A549 (cell line): ENCODE measurements at regions not wholly inside any gene's neighbourhood (a gene's known extent, or its start where the extent isn't known, plus 50 kb on each side); places are given as distances from the start of the nearest gene placed in this dataset.

Experiments used
- ATAC-seq, 2 experiments: fragments of 200-7000 bp in 1 of 2; fragments of >200 bp in 1 of 2; cut with Nextera tagmentation in 1 of 2; cut with Tn5 transposase in 1 of 2; 3 replicates each; pipeline versions ENCODE4 v1.8.0 to v1.9.1; 2018 to 2020; ENCODE audit warnings: mild to moderate bottlenecking in 1 of 2, moderate library complexity in 1 of 2
- CTCF ChIA-PET: fragments of 300-600 bp; sonication (Branson Sonifier 250); formaldehyde crosslinking; extraction: SDS; loops from one replicate; lab custom pipeline; 2021; ENCODE audit warnings: antibody characterized with exemption, inconsistent platforms; lab: Yijun Ruan, JAX
- POLR2A ChIA-PET: fragments of 350-600 bp; formaldehyde crosslinking; extraction: SDS; loops from one replicate; lab custom pipeline; 2021; ENCODE audit warnings: antibody characterized with exemption, inconsistent platforms; lab: Yijun Ruan, JAX
- DNase-seq, 2 experiments: peaks; one replicate each; pipeline versions ENCODE4 v3.0.0 to v3.0.0-alpha.2; 2011 to 2016; ENCODE audit warnings: low read depth in 1 of 2, low spot score in 1 of 2
- FAIRE-seq: peaks from 2 replicates; lab custom pipeline; 2011; peaks lifted over from hg19 to GRCh38; lab: Jason Lieb, UNC
- H3K27ac ChIP-seq, 2 experiments: fragments of >200 bp; sonication (Bioruptor Twin); formaldehyde crosslinking; 3 replicates each; pipeline ENCODE4 v1.5.1; 2016 to 2017
- H3K4me1 ChIP-seq: fragments of >200 bp; sonication (Bioruptor Twin); formaldehyde crosslinking; 3 replicates; pipeline ENCODE4 v1.6.1; 2016
- H3K4me2 ChIP-seq: fragments of >200 bp; sonication (Bioruptor Twin); formaldehyde crosslinking; 3 replicates; pipeline ENCODE4 v1.6.1; 2016
- H3K4me3 ChIP-seq: fragments of >200 bp; sonication (Bioruptor Twin); formaldehyde crosslinking; 3 replicates; pipeline ENCODE4 v1.5.1; 2016
- H3K9me3 ChIP-seq: fragments of >200 bp; sonication (Bioruptor Twin); formaldehyde crosslinking; 3 replicates; pipeline ENCODE4 v1.6.1; 2016
- BCL3 ChIP-seq: fragments of >200 bp; sonication (Bioruptor Twin); formaldehyde crosslinking; IDR thresholded peaks from 3 replicates; pipeline ENCODE4 v1.6.1; 2016
- CBX8 ChIP-seq: fragments of 200-600 bp; sonication (generic); IDR thresholded peaks from 2 replicates; pipeline ENCODE4 v1.6.1; 2016
- CEBPB ChIP-seq, 2 experiments: fragments of >200 bp in 1 of 2; sonication (Bioruptor Twin) in 1 of 2; formaldehyde crosslinking in 1 of 2; IDR thresholded peaks; 2 replicates each; pipeline ENCODE4 v1.6.1; 2012 to 2016
- CHD4 ChIP-seq: fragments of 200-600 bp; sonication (generic); IDR thresholded peaks from 2 replicates; pipeline ENCODE4 v1.6.1; 2016; ENCODE audit warnings: antibody characterized with exemption, mild to moderate bottlenecking, borderline replicate concordance
- CTCF ChIP-seq: fragments of >200 bp; sonication (Bioruptor Twin); formaldehyde crosslinking; IDR thresholded peaks from 3 replicates; pipeline ENCODE4 v1.5.1; 2016
- E2F6 ChIP-seq: IDR thresholded peaks from 2 replicates; pipeline ENCODE4 v1.6.1; 2012; ENCODE audit warnings: low read depth, borderline replicate concordance
- EHF ChIP-seq: fragments of 250-450 bp; sonication (Bioruptor Pico); IDR thresholded peaks from 2 replicates; pipeline ENCODE4 v1.5.0; 2020; ENCODE audit warnings: mild to moderate bottlenecking
- FOXS1 ChIP-seq: fragments of 250-450 bp; sonication (Bioruptor Pico); IDR thresholded peaks from 2 replicates; pipeline ENCODE4 v1.5.0; 2020; ENCODE audit warnings: mild to moderate bottlenecking, moderate library complexity
- GATA3 ChIP-seq: IDR thresholded peaks from 2 replicates; pipeline ENCODE4 v1.6.1; 2012; ENCODE audit warnings: borderline replicate concordance
- HES2 ChIP-seq: fragments of >200 bp; sonication (Bioruptor Twin); formaldehyde crosslinking; IDR thresholded peaks from 2 replicates; pipeline ENCODE4 v1.6.1; 2016
- HOXB5 ChIP-seq: fragments of 250-450 bp; sonication (Bioruptor Pico); IDR thresholded peaks from 2 replicates; pipeline ENCODE4 v1.5.0; 2020; ENCODE audit warnings: mild to moderate bottlenecking, moderate library complexity
- JUN ChIP-seq, 2 experiments: fragments of >200 bp; sonication (Bioruptor Twin); formaldehyde crosslinking; IDR thresholded peaks; 2 replicates in 1 of 2; 3 replicates in 1 of 2; pipeline ENCODE4 v1.6.1; 2016 to 2017
- JUNB ChIP-seq: fragments of >200 bp; sonication (Bioruptor Twin); formaldehyde crosslinking; IDR thresholded peaks from 2 replicates; pipeline ENCODE4 v1.6.1; 2016
- NFE2L2 ChIP-seq: fragments of 150-350 bp; conservative IDR thresholded peaks from 2 replicates; pipeline ENCODE4 v1.6.1; 2014; ENCODE audit warnings: low read length
- NPAS2 ChIP-seq: fragments of 250-450 bp; sonication (Bioruptor Pico); IDR thresholded peaks from 2 replicates; pipeline ENCODE4 v1.8.0; 2022; ENCODE audit warnings: mild to moderate bottlenecking, moderate library complexity, borderline replicate concordance
- RAD21 ChIP-seq, 2 experiments: fragments of >200 bp in 1 of 2; sonication (Bioruptor Twin) in 1 of 2; formaldehyde crosslinking in 1 of 2; IDR thresholded peaks in 1 of 2; conservative IDR thresholded peaks in 1 of 2; 2 replicates in 1 of 2; 3 replicates in 1 of 2; pipeline ENCODE4 v1.6.1; 2012 to 2018; ENCODE audit warnings: inconsistent platforms in 1 of 2
- RCOR1 ChIP-seq: fragments of 150-350 bp; IDR thresholded peaks from 2 replicates; pipeline ENCODE4 v1.6.1; 2014; ENCODE audit warnings: antibody characterized with exemption, low read length, low read depth
- REST ChIP-seq: fragments of 200-600 bp; sonication (generic); IDR thresholded peaks from 2 replicates; pipeline ENCODE4 v1.6.1; 2016; ENCODE audit warnings: antibody characterized with exemption, mild to moderate bottlenecking, moderate library complexity
- TFCP2L1 ChIP-seq: fragments of 250-450 bp; sonication (Bioruptor Pico); IDR thresholded peaks from 2 replicates; pipeline ENCODE4 v1.5.0; 2021; ENCODE audit warnings: mild to moderate bottlenecking
- ZSCAN20 ChIP-seq: fragments of 250-450 bp; sonication (Bioruptor Pico); IDR thresholded peaks from 2 replicates; pipeline ENCODE4 v1.8.0; 2022; ENCODE audit warnings: mild to moderate bottlenecking, moderate library complexity
- WGBS: methylation state at CpG from one replicate; pipeline ENCODE4 v1.1.6; 2017; ENCODE audit errors: missing lambda C conversion rate; 5-methylcytosine and 5-hydroxymethylcytosine counted together

- no peak for TF ChIP-seq CBX8
These were observed 95.7 kb upstream of the VPREB1 start (continued) for GRCh38 chr22:22148905-22149304.

DNA sequence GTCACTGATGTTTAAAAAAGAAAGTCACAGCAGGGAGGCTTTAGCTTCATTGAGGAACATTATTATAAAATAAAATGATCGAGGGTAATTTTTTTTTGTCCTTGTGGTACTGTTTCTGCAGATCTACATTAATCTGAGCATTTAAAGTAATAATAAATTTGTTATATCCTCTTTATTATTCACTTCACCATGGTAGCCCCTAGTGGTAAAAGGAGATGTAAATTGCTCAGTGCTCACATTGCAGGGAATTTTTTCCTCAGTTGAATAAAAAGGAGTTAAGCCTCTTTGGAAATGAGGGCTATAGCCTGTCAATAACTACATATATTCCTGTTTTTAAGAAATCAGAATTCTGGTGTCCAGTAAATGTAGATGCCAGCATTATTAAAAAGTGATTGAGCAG lies 99.7 kb upstream of the VPREB1 start:
- no peaks in the 10 kb centered on the region for H3K4me1 ChIP-seq
- ChIA-PET CTCF (interaction anchor here (0.6 to 1.3 kb wide), 2 partner anchors 14 to 177 kb away, joined by 3 read pairs; no protein-coding TSS in a partner anchor), POLR2A (no interaction called here)
- no peak overlapping the region for H3K4me3 ChIP-seq
- no peaks in the 10 kb centered on the region for H3K9me3 ChIP-seq
- no peak for DNase-seq
- TF ChIP-seq NPAS2 (CRISPR knock-in tag) (no peak), E2F6 (no peak), ZSCAN20 (CRISPR knock-in tag) (no peak), RCOR1 (no peak), JUN (IDR thresholded peaks at IDR 0.05) (no peak), CBX8 (no peak), GATA3 (no peak), FOXS1 (no peak), CTCF (no peak), BCL3 (no peak), HOXB5 (CRISPR knock-in tag) (no peak), CHD4 (no peak), REST (no peak)
- no peak overlapping the region for H3K27ac ChIP-seq
- no peak overlapping the region for H3K4me2 ChIP-seq
- no peak for ATAC-seq
- no peak for FAIRE-seq
- 0% methylated on average over 1 of the region's 1 CpG for WGBS

GRCh38 chr22:22143448-22143847 lies 101.1 kb upstream of the VPREB1 start:
- TF ChIP-seq JUNB (no peak), HOXB5 (CRISPR knock-in tag) (no peak), BCL3 (no peak), TFCP2L1 (CRISPR knock-in tag) (no peak), RAD21 (conservative IDR thresholded peaks at IDR 0.05 in 1 of 2, IDR thresholded peaks at IDR 0.05 in 1 of 2) (no peak), CHD4 (no peak), EHF (CRISPR knock-in tag) (no peak), CEBPB (IDR thresholded peaks at IDR 0.05) (no peak), NFE2L2 (no peak), HES2 (no peak)
- TF ChIP-seq, all 56 proteins: peak for 0
- DNase-seq (no peak), ATAC-seq (no peak), FAIRE-seq (no peak)
- H3K4me2 ChIP-seq = no peak overlapping the region
- H3K4me1 ChIP-seq = no peaks in the 10 kb centered on the region
- ChIA-PET CTCF (interaction anchor here (1.2 to 1.5 kb wide), 2 partner anchors 19 to 41 kb away, joined by 4 read pairs; no protein-coding TSS in a partner anchor), POLR2A (no interaction called here)
- WGBS = 49% methylated on average over 6 of the region's 6 CpGs
- H3K27ac ChIP-seq = no peak overlapping the region
- no peak overlapping the region for H3K4me3 ChIP-seq
- H3K9me3 ChIP-seq = no peaks in the 10 kb centered on the region
